Mesenchymal stem cell (in vitro differentiated cells and primary cell): ENCODE measurements at regions not wholly inside any gene's neighbourhood (a gene's known extent, or its start where the extent isn't known, plus 50 kb on each side); places are given as distances from the start of the nearest gene placed in this dataset.

Experiments used
- DNase-seq: peaks from one replicate; pipeline ENCODE4 v3.0.0-alpha.2; 2013
- H2AFZ ChIP-seq: one replicate; pipeline ENCODE4 v1.6.1; 2013; ENCODE audit warnings: low read depth, mild to moderate bottlenecking, control low read depth, inconsistent platforms, low read length, moderate library complexity
- H2AK5ac ChIP-seq: 2 replicates; pipeline ENCODE4 v1.6.1; 2013; ENCODE audit warnings: low read length, moderate library complexity, mild to moderate bottlenecking, inconsistent platforms; ENCODE audit not compliant: severe bottlenecking
- H2BK120ac ChIP-seq: one replicate; pipeline ENCODE4 v1.6.1; 2013; ENCODE audit warnings: low read depth, mild to moderate bottlenecking, inconsistent platforms, low read length, moderate library complexity
- H2BK12ac ChIP-seq, 2 experiments: one replicate each; pipeline ENCODE4 v1.6.1; 2013; ENCODE audit warnings: inconsistent platforms in 2 of 2, low read length in 2 of 2, mild to moderate bottlenecking in 2 of 2, moderate library complexity in 2 of 2, control low read depth in 1 of 2
- H2BK15ac ChIP-seq: one replicate; pipeline ENCODE4 v1.6.1; 2013; ENCODE audit warnings: mild to moderate bottlenecking, low read depth, inconsistent platforms; ENCODE audit not compliant: poor library complexity, severe bottlenecking
- H2BK5ac ChIP-seq: 2 replicates; pipeline ENCODE4 v1.6.1; 2013; ENCODE audit warnings: low read depth, mild to moderate bottlenecking, low read length, control low read depth, inconsistent platforms; ENCODE audit not compliant: poor library complexity, severe bottlenecking
- H3K14ac ChIP-seq, 2 experiments: one replicate each; pipeline ENCODE4 v1.6.1; 2013; ENCODE audit warnings: inconsistent platforms in 2 of 2, low read length in 2 of 2, control low read depth in 1 of 2, mild to moderate bottlenecking in 1 of 2, moderate library complexity in 1 of 2
- H3K18ac ChIP-seq, 2 experiments: one replicate each; pipeline ENCODE4 v1.6.1; 2013; ENCODE audit warnings: inconsistent platforms in 2 of 2, low read length in 2 of 2, control low read depth in 1 of 2, low read depth in 1 of 2, mild to moderate bottlenecking in 1 of 2
- H3K23ac ChIP-seq, 2 experiments: one replicate each; pipeline ENCODE4 v1.6.1; 2013; ENCODE audit warnings: inconsistent platforms in 2 of 2, low read length in 2 of 2, mild to moderate bottlenecking in 2 of 2, moderate library complexity in 2 of 2, control low read depth in 1 of 2
- H3K27ac ChIP-seq: 2 replicates; pipeline ENCODE4 v1.5.1; 2013; ENCODE audit warnings: mild to moderate bottlenecking, moderate library complexity, low read length, control low read depth, inconsistent platforms; ENCODE audit not compliant: poor library complexity, severe bottlenecking
- H3K27me3 ChIP-seq, 2 experiments: 2 replicates each; pipeline versions ENCODE4 v1.6.1 to v1.7.0; 2013; ENCODE audit warnings: low read length in 2 of 2, mild to moderate bottlenecking in 2 of 2, moderate library complexity in 2 of 2, control low read depth in 1 of 2, inconsistent platforms in 1 of 2; ENCODE audit not compliant: control insufficient read depth in 1 of 2, insufficient read depth in 1 of 2
- H3K36me3 ChIP-seq, 2 experiments: 2 replicates each; pipeline versions ENCODE4 v1.6.1 to v1.7.0; 2013; ENCODE audit warnings: low read length in 2 of 2, control low read depth in 1 of 2, inconsistent platforms in 1 of 2, low read depth in 1 of 2, mild to moderate bottlenecking in 1 of 2; ENCODE audit not compliant: insufficient read depth in 2 of 2, control insufficient read depth in 1 of 2
- H3K4ac ChIP-seq, 2 experiments: one replicate each; pipeline ENCODE4 v1.6.1; 2013; ENCODE audit warnings: inconsistent platforms in 2 of 2, low read length in 2 of 2, mild to moderate bottlenecking in 2 of 2, moderate library complexity in 2 of 2, control low read depth in 1 of 2, low read depth in 1 of 2
- H3K4me1 ChIP-seq: 2 replicates; pipeline ENCODE4 v1.6.1; 2013; ENCODE audit warnings: low read depth, low read length, control low read depth; ENCODE audit not compliant: control insufficient read depth, insufficient read depth
- H3K4me2 ChIP-seq: 2 replicates; pipeline ENCODE4 v1.6.1; 2013; ENCODE audit warnings: low read length, mild to moderate bottlenecking, inconsistent platforms; ENCODE audit not compliant: poor library complexity, severe bottlenecking
- H3K4me3 ChIP-seq, 2 experiments: 2 replicates each; pipeline versions ENCODE4 v1.5.1 to v1.7.0; 2013; ENCODE audit warnings: low read length in 2 of 2, mild to moderate bottlenecking in 2 of 2, control low read depth in 1 of 2, low read depth in 1 of 2; ENCODE audit not compliant: insufficient read depth in 1 of 2
- H3K79me1 ChIP-seq: replicated peaks from 2 replicates; pipeline ENCODE4 v1.6.1; 2013; ENCODE audit warnings: mild to moderate bottlenecking, control low read depth, low read length, inconsistent platforms; ENCODE audit not compliant: poor library complexity, severe bottlenecking
- H3K9ac ChIP-seq: 2 replicates; pipeline ENCODE4 v1.7.0; 2013; ENCODE audit warnings: mild to moderate bottlenecking, low read length, moderate library complexity
- H3K9me3 ChIP-seq: 2 replicates; pipeline ENCODE4 v1.7.0; 2013; ENCODE audit warnings: mild to moderate bottlenecking, low read length; ENCODE audit not compliant: control insufficient read depth
- H4K8ac ChIP-seq: one replicate; pipeline ENCODE4 v1.6.1; 2013; ENCODE audit warnings: inconsistent platforms, mild to moderate bottlenecking, low read length, moderate library complexity
- H4K91ac ChIP-seq: one replicate; pipeline ENCODE4 v1.6.1; 2013; ENCODE audit warnings: mild to moderate bottlenecking, low read length, inconsistent platforms
- WGBS: methylation state at CpG from one replicate; pipeline ENCODE4 v1.1.7; 2013; ENCODE audit warnings: mixed read lengths; 5-methylcytosine and 5-hydroxymethylcytosine counted together

GRCh38 chr12:46958053-46958452 is 121.4 kb upstream of the PCED1B start:
- Histone ChIP-seq H2AK5ac (no peak overlapping the region), H3K27ac (no peak overlapping the region), H3K18ac (no peak overlapping the region), H3K4ac (no peak overlapping the region), H3K4me2 (no peak overlapping the region), H2AFZ (no peak overlapping the region), H3K4me3 (no peak overlapping the region), H3K27me3 (no peaks in the 10 kb centered on the region), H3K36me3 (no peaks in the 10 kb centered on the region), H3K14ac (no peak overlapping the region), H2BK15ac (no peak overlapping the region), H3K4me1 (peaks cover 3% of the 10 kb centered on the region), H2BK5ac (no peak overlapping the region), H3K9me3 (no peaks in the 10 kb centered on the region), H4K8ac (no peak overlapping the region), H2BK120ac (no peak overlapping the region), H2BK12ac (no peak overlapping the region), H3K23ac (no peak overlapping the region), H4K91ac (no peak overlapping the region), H3K9ac (no peak overlapping the region), H3K79me1 (no peaks in the 10 kb centered on the region)
- 93% methylated on average over 2 of the region's 3 CpGs for WGBS
- no peak for DNase-seq

GRCh38 chr12:46958599-46959290 is 120.7 kb upstream of the PCED1B start:
- Histone ChIP-seq H3K23ac (no peak overlapping the region), H2BK12ac (no peak overlapping the region), H4K91ac (no peak overlapping the region), H3K4me3 (no peak overlapping the region), H3K4ac (no peak overlapping the region), H3K9ac (no peak overlapping the region), H3K14ac (no peak overlapping the region), H3K4me1 (peaks cover 3% of the 10 kb centered on the region), H3K27ac (no peak overlapping the region), H3K79me1 (no peaks in the 10 kb centered on the region), H3K9me3 (no peaks in the 10 kb centered on the region), H3K36me3 (no peaks in the 10 kb centered on the region), H3K18ac (no peak overlapping the region), H3K4me2 (no peak overlapping the region), H2BK120ac (no peak overlapping the region), H4K8ac (no peak overlapping the region), H3K27me3 (no peaks in the 10 kb centered on the region), H2AFZ (no peak overlapping the region), H2BK15ac (no peak overlapping the region), H2BK5ac (no peak overlapping the region), H2AK5ac (peak overlapping the region; percentile 3)
- WGBS = 100% methylated on average over 1 of the region's 2 CpGs
- DNase-seq = no peak

GRCh38 chr12:46959502-46959901 is 119.9 kb upstream of the PCED1B start:
- Histone ChIP-seq H3K27ac (no peak overlapping the region), H3K4ac (no peak overlapping the region), H4K91ac (no peak overlapping the region), H2BK15ac (no peak overlapping the region), H3K14ac (no peak overlapping the region), H3K9me3 (no peaks in the 10 kb centered on the region), H2BK120ac (no peak overlapping the region), H3K27me3 (no peaks in the 10 kb centered on the region), H4K8ac (no peak overlapping the region), H3K36me3 (no peaks in the 10 kb centered on the region), H2AFZ (no peak overlapping the region), H3K4me3 (no peak overlapping the region), H2AK5ac (no peak overlapping the region), H3K4me1 (peaks cover 5% of the 10 kb centered on the region), H3K23ac (no peak overlapping the region), H2BK12ac (no peak overlapping the region), H3K4me2 (no peak overlapping the region), H3K79me1 (no peaks in the 10 kb centered on the region), H3K18ac (no peak overlapping the region), H2BK5ac (no peak overlapping the region), H3K9ac (no peak overlapping the region)
- DNase-seq = peak; percentile 76
- WGBS = 0% methylated on average over 1 of the region's 1 CpG

GRCh38 chr12:46960681-46961080 is 118.7 kb upstream of the PCED1B start:
- 96% methylated on average over 4 of the region's 4 CpGs for WGBS
- peak overlapping the region; percentile 71 for H2AK5ac ChIP-seq

More at GRCh38 chr12:46960681-46961080, 118.7 kb upstream of the PCED1B start:
- H2BK120ac ChIP-seq = no peak overlapping the region
- H3K4ac ChIP-seq = no peak overlapping the region
- H3K27ac ChIP-seq = no peak overlapping the region
- H4K91ac ChIP-seq = no peak overlapping the region
- no peak overlapping the region for H2BK15ac ChIP-seq
- peaks cover 5% of the 10 kb centered on the region for H3K4me1 ChIP-seq
- H3K9me3 ChIP-seq = no peaks in the 10 kb centered on the region
- no peak for DNase-seq
- H3K14ac ChIP-seq = no peak overlapping the region
- no peaks in the 10 kb centered on the region for H3K36me3 ChIP-seq
- H3K4me3 ChIP-seq = no peak overlapping the region
- no peak overlapping the region for H4K8ac ChIP-seq
- H2AFZ ChIP-seq = no peak overlapping the region
- no peaks in the 10 kb centered on the region for H3K27me3 ChIP-seq
- no peak overlapping the region for H2BK12ac ChIP-seq
- no peaks in the 10 kb centered on the region for H3K79me1 ChIP-seq
- no peak overlapping the region for H3K23ac ChIP-seq
- H3K9ac ChIP-seq = no peak overlapping the region
- no peak overlapping the region for H2BK5ac ChIP-seq
- H3K18ac ChIP-seq = no peak overlapping the region
- no peak overlapping the region for H3K4me2 ChIP-seq
